Common myeloid progenitor, CD34-positive (primary cell): ENCODE measurements at regions not wholly inside any gene's neighbourhood (a gene's known extent, or its start where the extent isn't known, plus 50 kb on each side); places are given as distances from the start of the nearest gene placed in this dataset.
A peak's percentile ranks its signal among the peaks of the same experiment; 100 is the strongest.

Source experiments
- CTCF ChIA-PET: fragments of 350-600 bp; sonication (Branson Sonifier 250); formaldehyde crosslinking; loops from one replicate; lab custom pipeline; 2021; ENCODE audit warnings: antibody characterized with exemption; lab: Charles Lee
- POLR2A ChIA-PET: fragments of 350-600 bp; sonication (Branson Sonifier 250); formaldehyde crosslinking; loops from one replicate; lab custom pipeline; 2021; ENCODE audit warnings: antibody characterized with exemption; lab: Charles Lee
- DNase-seq, 3 donors: peaks; one replicate each; pipeline versions ENCODE4 v3.0.0 to v3.0.0-alpha.2; 2013
- H3K27ac ChIP-seq, 2 experiments: 1 replicate in 1 of 2; 2 replicates in 1 of 2; pipeline ENCODE4 v1.7.0; 2013; ENCODE audit warnings: inconsistent platforms in 2 of 2, low read length in 2 of 2, mild to moderate bottlenecking in 2 of 2, low read depth in 1 of 2, moderate library complexity in 1 of 2; ENCODE audit not compliant: severe bottlenecking in 2 of 2, insufficient read depth in 1 of 2, poor library complexity in 1 of 2
- H3K27me3 ChIP-seq, 5 experiments: replicated peaks in 2 of 5; 1 replicate in 3 of 5; 2 replicates in 2 of 5; pipeline versions ENCODE4 v1.6.1 to v1.7.0; 2013; ENCODE audit warnings: low read length in 4 of 5, mild to moderate bottlenecking in 2 of 5, moderate library complexity in 2 of 5, inconsistent platforms in 1 of 5; ENCODE audit not compliant: insufficient read depth in 5 of 5, control insufficient read depth in 4 of 5
- H3K36me3 ChIP-seq, 4 experiments: 1 replicate in 2 of 4; 2 replicates in 2 of 4; pipeline versions ENCODE4 v1.6.1 to v1.7.0; 2013; ENCODE audit warnings: low read length in 3 of 4, control low read depth in 1 of 4, mild to moderate bottlenecking in 1 of 4; ENCODE audit not compliant: control insufficient read depth in 4 of 4, insufficient read depth in 4 of 4
- H3K4me1 ChIP-seq, 4 experiments: 1 replicate in 3 of 4; 2 replicates in 1 of 4; pipeline versions ENCODE4 v1.6.1 to v1.7.1; 2013; ENCODE audit warnings: low read length in 3 of 4, mild to moderate bottlenecking in 3 of 4, control low read depth in 1 of 4, inconsistent platforms in 1 of 4, moderate library complexity in 1 of 4; ENCODE audit not compliant: control insufficient read depth in 4 of 4, insufficient read depth in 4 of 4; ENCODE audit errors: control extremely low read depth in 1 of 4
- H3K4me3 ChIP-seq, 7 experiments: 1 replicate in 4 of 7; 2 replicates in 3 of 7; pipeline versions ENCODE4 v1.5.1 to v1.7.0; 2013; ENCODE audit warnings: mild to moderate bottlenecking in 7 of 7, low read length in 6 of 7, moderate library complexity in 6 of 7, inconsistent platforms in 2 of 7, low read depth in 2 of 7, control low read depth in 1 of 7; ENCODE audit not compliant: insufficient read depth in 4 of 7, control insufficient read depth in 1 of 7; ENCODE audit errors: extremely low read depth in 1 of 7
- H3K9me3 ChIP-seq, 5 experiments: 1 replicate in 4 of 5; 2 replicates in 1 of 5; pipeline versions ENCODE4 v1.6.1 to v1.7.1; 2013; ENCODE audit warnings: low read length in 4 of 5, mild to moderate bottlenecking in 2 of 5, inconsistent platforms in 1 of 5, low read depth in 1 of 5, moderate library complexity in 1 of 5; ENCODE audit not compliant: control insufficient read depth in 4 of 5, insufficient read depth in 2 of 5; ENCODE audit errors: control extremely low read depth in 1 of 5
- WGBS: methylation state at CpG from one replicate; pipeline ENCODE4 v1.1.5; 2013; ENCODE audit not compliant: insufficient coverage; 5-methylcytosine and 5-hydroxymethylcytosine counted together

- peak in 2 of 3 donors; percentile 55 to 66 for DNase-seq
- Histone ChIP-seq H3K4me3 (no peak overlapping the region), H3K27ac (no peak overlapping the region), H3K27me3 (no peaks in the 10 kb centered on the region), H3K36me3 (no peaks in the 10 kb centered on the region), H3K4me1 (peaks cover 0 to 24% (median 0%) of the 10 kb centered on the region in 4 experiments), H3K9me3 (peaks cover 0 to 8% (median 0%) of the 10 kb centered on the region in 5 experiments)
- ChIA-PET CTCF (interaction anchor here (1.6 kb wide), 2 partner anchors 11 to 15 kb away, joined by 3 to 6 read pairs; no protein-coding TSS in a partner anchor), POLR2A (no interaction called here)
- WGBS, result 0% methylated on average over 2 of the region's 3 CpGs
These were observed 76.7 kb upstream of the CCNG1 start for GRCh38 chr5:163360656-163361055.

DNA sequence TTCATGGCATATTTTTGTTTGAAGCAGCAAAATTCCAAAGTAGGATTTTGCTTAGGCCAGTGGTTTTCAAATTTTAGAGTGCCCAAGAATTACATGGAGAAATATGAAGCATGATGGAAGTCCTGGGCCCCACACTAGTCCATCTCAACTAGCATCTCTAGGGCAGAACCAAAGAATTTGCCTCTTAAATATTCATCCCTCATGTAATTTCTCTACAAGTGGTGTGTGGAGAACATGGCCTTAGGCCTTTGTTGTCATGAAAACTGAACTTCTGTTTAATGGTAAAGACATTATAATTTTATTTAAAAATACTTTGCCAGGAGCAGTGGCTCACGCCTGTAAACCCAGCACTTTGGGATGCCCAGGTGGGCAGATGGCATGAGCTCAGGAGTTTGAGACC is 75.9 kb upstream of the CCNG1 start:
- POLR2A ChIA-PET, result interaction anchor here (0.6 to 0.7 kb wide), 2 partner anchors 661 to 888 kb away, joined by 3 to 4 read pairs; no protein-coding TSS in a partner anchor
- Histone ChIP-seq H3K36me3 (no peaks in the 10 kb centered on the region), H3K9me3 (peaks cover 0 to 8% (median 0%) of the 10 kb centered on the region in 5 experiments), H3K27me3 (no peaks in the 10 kb centered on the region), H3K4me3 (no peak overlapping the region), H3K27ac (no peak overlapping the region), H3K4me1 (peaks cover 0 to 24% (median 0%) of the 10 kb centered on the region in 4 experiments)
- WGBS, result 100% methylated on average over 1 of the region's 1 CpG
- CTCF ChIA-PET, result no interaction called here
- no peak for DNase-seq

DNA sequence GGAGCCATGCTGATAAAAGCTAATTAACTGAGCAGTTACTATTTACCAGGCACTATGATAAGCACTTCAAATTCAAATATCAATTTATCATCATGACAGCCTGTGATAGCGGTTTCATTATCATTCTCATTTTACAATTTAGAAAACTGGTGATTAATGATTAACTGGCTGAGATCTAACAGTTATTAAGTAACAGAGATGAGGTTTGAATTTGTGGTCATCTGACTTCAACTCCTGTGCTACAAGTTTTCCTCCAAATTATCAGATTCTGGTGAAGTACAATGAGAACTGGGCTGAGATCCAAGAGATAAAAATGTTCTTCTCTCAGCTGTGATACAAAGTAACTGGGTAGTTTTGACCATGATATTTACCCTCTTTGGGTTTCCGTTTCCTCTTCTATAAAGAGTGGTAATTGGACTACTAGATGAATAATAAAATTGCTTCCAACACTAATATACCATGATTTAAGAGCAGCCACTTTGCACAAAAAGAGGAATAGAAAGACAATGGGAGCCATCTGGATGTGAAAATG is 74.5 kb upstream of the CCNG1 start:
- Histone ChIP-seq H3K36me3 (no peaks in the 10 kb centered on the region), H3K9me3 (peaks cover 0 to 8% (median 0%) of the 10 kb centered on the region in 5 experiments), H3K4me3 (no peak overlapping the region), H3K27me3 (no peaks in the 10 kb centered on the region), H3K4me1 (peaks cover 0 to 24% (median 0%) of the 10 kb centered on the region in 4 experiments), H3K27ac (no peak overlapping the region)
- no peak for DNase-seq
- POLR2A ChIA-PET, result no interaction called here
- CTCF ChIA-PET, result no interaction called here
- WGBS, result no CpG with 5 or more reads among the region's 2 CpGs

- DNase-seq, result no peak
- no peaks in the 10 kb centered on the region for H3K36me3 ChIP-seq
- peaks cover 0 to 24% (median 0%) of the 10 kb centered on the region in 4 experiments for H3K4me1 ChIP-seq
- CTCF ChIA-PET, result no interaction called here
- no peak overlapping the region for H3K27ac ChIP-seq
- H3K4me3 ChIP-seq, result no peak overlapping the region
- H3K9me3 ChIP-seq, result peaks cover 0 to 8% (median 0%) of the 10 kb centered on the region in 5 experiments
- POLR2A ChIA-PET, result no interaction called here
- no CpG with 5 or more reads among the region's 1 CpG for WGBS
- no peaks in the 10 kb centered on the region for H3K27me3 ChIP-seq
These were observed 74.0 kb upstream of the CCNG1 start for GRCh38 chr5:163363389-163363788.

GRCh38 chr5:163366757-163367156 is 70.6 kb upstream of the CCNG1 start:
- CTCF ChIA-PET, result no interaction called here
- peaks cover 0 to 5% (median 0%) of the 10 kb centered on the region in 4 experiments for H3K4me1 ChIP-seq
- no peaks in the 10 kb centered on the region for H3K36me3 ChIP-seq
- no peak overlapping the region for H3K4me3 ChIP-seq
- H3K9me3 ChIP-seq, result peaks cover 0 to 14% (median 0%) of the 10 kb centered on the region in 5 experiments
- no peak for DNase-seq
- POLR2A ChIA-PET, result interaction anchor here (0.5 kb wide), 1 partner anchor 12 kb away, joined by 3 read pairs; no protein-coding TSS in a partner anchor
- H3K27me3 ChIP-seq, result peaks cover 0 to 2% (median 0%) of the 10 kb centered on the region in 5 experiments
- H3K27ac ChIP-seq, result no peak overlapping the region

DNA sequence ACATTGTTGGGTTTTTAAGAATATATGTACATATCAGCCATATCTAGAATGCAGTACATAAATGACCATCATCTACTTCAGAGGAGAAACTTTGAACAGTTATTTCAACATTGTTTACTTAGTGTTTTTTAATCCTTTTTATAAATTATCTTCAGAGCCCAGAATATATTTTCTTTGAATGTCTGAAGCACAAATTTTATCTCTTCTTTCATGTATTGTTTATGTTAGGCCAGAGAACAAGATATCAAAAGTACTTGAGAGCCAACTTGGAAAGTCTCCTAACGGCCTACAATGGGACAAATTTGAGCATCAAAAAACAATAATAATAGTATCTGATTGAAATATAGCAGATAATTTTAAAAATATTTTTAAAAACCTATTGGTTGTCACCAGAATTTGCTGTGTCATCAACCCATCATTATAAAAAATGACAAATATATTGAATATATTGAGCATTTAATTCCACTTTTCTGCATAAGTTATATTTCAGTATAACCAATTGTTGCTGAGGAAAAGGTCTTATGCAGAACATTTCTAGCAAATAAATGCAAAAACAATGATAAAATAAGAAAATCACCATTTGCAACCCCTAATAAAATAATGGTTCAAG is 67.5 kb upstream of the CCNG1 start:
- POLR2A ChIA-PET, result no interaction called here
- H3K4me3 ChIP-seq, result no peak overlapping the region
- H3K27me3 ChIP-seq, result peaks cover 0 to 2% (median 0%) of the 10 kb centered on the region in 5 experiments
- H3K9me3 ChIP-seq, result peaks cover 0 to 11% (median 0%) of the 10 kb centered on the region in 5 experiments
- no peak for DNase-seq
- H3K36me3 ChIP-seq, result no peaks in the 10 kb centered on the region
- WGBS, result no CpG with 5 or more reads among the region's 1 CpG
- no peak overlapping the region for H3K27ac ChIP-seq
- no peaks in the 10 kb centered on the region for H3K4me1 ChIP-seq
- CTCF ChIA-PET, result no interaction called here

GRCh38 chr5:163373436-163374084 is 63.8 kb upstream of the CCNG1 start:
- H3K27ac ChIP-seq, result no peak overlapping the region
- H3K27me3 ChIP-seq, result peaks cover 0 to 2% (median 0%) of the 10 kb centered on the region in 5 experiments
- POLR2A ChIA-PET, result no interaction called here
- 80% methylated on average over 1 of the region's 2 CpGs for WGBS
- H3K36me3 ChIP-seq, result no peaks in the 10 kb centered on the region
- CTCF ChIA-PET, result no interaction called here
- no peaks in the 10 kb centered on the region for H3K4me1 ChIP-seq
- peaks cover 0 to 6% (median 0%) of the 10 kb centered on the region in 5 experiments for H3K9me3 ChIP-seq
- DNase-seq, result no peak
- H3K4me3 ChIP-seq, result no peak overlapping the region
